ENCODE measurements at regions not wholly inside any gene's neighbourhood (a gene's known extent, or its start where the extent isn't known, plus 50 kb on each side); places are given as distances from the start of the nearest gene placed in this dataset.
A peak's percentile ranks its signal among the peaks of the same experiment; 100 is the strongest.

DNA sequence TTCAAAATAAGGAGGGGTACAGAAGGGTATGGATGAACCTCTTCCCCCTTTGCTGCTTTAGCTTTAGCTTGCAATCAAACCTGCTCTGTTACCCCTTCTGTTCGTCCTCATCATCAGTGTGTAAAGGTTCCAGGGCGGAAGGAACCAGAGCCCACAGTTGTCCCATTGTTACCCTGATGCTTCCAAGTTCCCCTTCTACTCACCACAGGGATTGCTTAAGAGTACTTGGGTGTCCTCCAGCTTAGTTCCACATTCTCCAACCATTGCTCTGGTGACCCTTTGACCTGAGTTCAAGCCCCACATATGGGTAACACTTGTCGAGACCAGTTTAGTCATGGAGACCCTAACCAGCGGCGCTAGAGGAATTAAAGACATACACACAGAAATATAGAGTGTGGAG lies 1080.1 kb upstream of the ALCAM start:
- no peak for DNase-seq (ENCODE audit: low read depth)
- H3K4me3 ChIP-seq (ENCODE audit: low read length), result no peak overlapping the region
- TF ChIP-seq, protein P1, sequence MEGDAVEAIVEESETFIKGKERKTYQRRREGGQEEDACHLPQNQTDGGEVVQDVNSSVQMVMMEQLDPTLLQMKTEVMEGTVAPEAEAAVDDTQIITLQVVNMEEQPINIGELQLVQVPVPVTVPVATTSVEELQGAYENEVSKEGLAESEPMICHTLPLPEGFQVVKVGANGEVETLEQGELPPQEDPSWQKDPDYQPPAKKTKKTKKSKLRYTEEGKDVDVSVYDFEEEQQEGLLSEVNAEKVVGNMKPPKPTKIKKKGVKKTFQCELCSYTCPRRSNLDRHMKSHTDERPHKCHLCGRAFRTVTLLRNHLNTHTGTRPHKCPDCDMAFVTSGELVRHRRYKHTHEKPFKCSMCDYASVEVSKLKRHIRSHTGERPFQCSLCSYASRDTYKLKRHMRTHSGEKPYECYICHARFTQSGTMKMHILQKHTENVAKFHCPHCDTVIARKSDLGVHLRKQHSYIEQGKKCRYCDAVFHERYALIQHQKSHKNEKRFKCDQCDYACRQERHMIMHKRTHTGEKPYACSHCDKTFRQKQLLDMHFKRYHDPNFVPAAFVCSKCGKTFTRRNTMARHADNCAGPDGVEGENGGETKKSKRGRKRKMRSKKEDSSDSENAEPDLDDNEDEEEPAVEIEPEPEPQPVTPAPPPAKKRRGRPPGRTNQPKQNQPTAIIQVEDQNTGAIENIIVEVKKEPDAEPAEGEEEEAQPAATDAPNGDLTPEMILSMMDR (IDR thresholded peaks at IDR 0.05; ENCODE audit: insufficient read depth, low read depth, low read length, missing control alignments), result no peak

DNA sequence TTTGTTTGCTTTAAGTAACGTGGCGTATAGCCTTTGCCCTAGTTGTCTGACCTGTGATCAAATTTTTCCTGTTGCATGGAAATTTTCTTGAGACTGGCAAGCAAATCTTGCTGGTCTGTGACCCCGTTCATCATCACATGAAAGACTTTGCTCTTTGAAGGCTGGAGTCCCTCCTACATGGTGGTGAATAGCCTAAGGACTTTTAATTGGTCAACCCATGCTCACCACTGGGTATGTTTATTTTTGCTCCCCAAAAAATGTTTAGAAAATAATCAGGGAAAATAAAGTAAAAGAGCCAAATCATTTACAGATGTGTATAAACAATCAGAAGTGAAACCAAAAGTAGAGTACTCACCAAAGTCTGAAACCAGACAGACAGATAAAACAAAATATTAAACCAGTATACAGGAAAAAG lies 1075.3 kb upstream of the ALCAM start:
- TF ChIP-seq, protein P1 (IDR thresholded peaks at IDR 0.05; ENCODE audit: insufficient read depth, low read depth, low read length, missing control alignments), result no peak
- DNase-seq (ENCODE audit: low read depth), result peak; percentile 4
- H3K4me3 ChIP-seq (ENCODE audit: low read length), result no peak overlapping the region

DNA sequence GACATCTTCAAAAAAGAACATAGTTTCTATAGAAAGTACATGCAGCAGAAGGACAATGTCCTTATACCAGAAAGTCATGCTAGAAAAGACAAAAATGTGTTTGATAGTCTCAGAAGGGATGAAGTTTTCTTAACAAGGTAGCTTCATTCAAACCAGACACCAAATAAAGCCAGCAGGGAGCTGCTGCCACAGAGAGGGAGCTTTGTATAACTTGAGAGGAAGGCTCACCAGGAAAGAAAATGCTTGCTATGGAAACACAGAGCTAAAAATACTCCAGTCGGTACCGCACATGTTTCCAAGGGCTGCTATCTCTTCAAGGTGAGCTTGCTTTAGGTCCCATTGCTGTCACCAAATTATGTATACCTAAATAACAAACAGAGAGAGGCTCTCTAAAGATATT lies 1074.8 kb upstream of the ALCAM start:
- TF ChIP-seq, protein P1 (IDR thresholded peaks at IDR 0.05; ENCODE audit: insufficient read depth, low read depth, low read length, missing control alignments), result no peak
- H3K4me3 ChIP-seq (ENCODE audit: low read length), result no peak overlapping the region
- no peak for DNase-seq (ENCODE audit: low read depth)

DNA sequence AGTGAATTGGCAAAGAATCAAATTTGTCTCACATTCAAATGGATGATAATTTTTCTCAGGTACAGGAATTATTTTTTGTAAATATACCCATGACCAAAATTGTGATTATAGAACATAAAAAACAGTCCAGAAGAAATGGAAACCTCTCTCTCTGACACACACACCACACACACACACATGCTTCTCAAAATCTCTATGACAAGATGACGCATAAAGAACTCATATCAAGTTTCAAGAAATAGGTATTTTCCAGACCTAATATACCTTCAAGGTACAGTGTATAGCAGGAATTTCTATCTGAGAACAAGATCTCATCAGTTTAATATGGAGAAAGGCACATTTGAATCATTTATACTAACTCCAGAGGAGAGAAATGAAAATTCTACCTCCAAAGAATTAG lies 1069.1 kb upstream of the ALCAM start:
- H3K4me3 ChIP-seq (ENCODE audit: low read length), result no peak overlapping the region
- DNase-seq (ENCODE audit: low read depth), result peak; percentile 54
- TF ChIP-seq, protein P1 (IDR thresholded peaks at IDR 0.05; ENCODE audit: insufficient read depth, low read depth, low read length, missing control alignments), result no peak

DNA sequence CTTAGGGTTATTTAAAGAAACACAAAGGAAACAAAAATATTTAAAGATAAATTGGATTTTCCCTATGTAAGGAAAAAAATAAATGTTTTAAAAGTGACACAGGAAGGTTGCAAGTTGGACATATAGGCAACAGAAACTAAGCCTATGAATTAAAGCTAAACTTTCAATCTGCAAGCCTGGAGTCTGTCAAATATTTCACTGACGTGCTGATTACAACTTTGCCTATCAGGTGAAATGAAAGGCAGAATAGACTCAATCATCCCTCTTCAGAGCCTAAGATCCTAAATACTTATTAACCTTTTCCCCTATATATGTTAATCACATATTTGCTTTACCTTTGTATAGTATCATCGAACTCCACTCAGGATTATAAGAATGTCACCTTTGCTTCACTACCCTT lies 1068.0 kb upstream of the ALCAM start:
- DNase-seq (ENCODE audit: low read depth), result no peak

DNA sequence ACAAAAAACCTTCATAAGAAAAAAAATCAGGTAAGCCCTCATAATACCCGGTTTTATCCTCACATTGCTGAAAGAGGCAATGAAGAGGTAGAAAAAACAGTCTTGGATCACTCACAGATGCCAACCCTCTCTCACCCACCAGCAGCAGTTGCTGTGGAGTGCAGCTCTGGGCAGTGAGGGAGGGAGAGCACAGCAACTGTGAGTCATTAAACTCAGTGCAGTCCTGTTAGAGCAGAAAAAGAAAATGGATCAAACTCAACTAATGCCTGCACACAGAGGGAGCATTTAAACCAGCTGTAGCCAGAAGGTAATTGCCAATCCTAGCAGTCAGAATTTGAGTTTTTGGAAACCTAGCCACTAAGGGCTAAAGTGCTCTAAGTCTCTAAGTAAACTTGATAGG lies 1050.6 kb upstream of the ALCAM start:
- DNase-seq (ENCODE audit: low read depth), result peak; percentile 15
- H3K4me3 ChIP-seq (ENCODE audit: low read length), result no peak overlapping the region
- TF ChIP-seq, protein P1 (IDR thresholded peaks at IDR 0.05; ENCODE audit: insufficient read depth, low read depth, low read length, missing control alignments), result no peak

More for the DNA sequence above, 1068.0 kb upstream of the ALCAM start:
- H3K4me3 ChIP-seq (ENCODE audit: low read length), result no peak overlapping the region
- TF ChIP-seq, protein P1 (IDR thresholded peaks at IDR 0.05; ENCODE audit: insufficient read depth, low read depth, low read length, missing control alignments), result no peak

DNA sequence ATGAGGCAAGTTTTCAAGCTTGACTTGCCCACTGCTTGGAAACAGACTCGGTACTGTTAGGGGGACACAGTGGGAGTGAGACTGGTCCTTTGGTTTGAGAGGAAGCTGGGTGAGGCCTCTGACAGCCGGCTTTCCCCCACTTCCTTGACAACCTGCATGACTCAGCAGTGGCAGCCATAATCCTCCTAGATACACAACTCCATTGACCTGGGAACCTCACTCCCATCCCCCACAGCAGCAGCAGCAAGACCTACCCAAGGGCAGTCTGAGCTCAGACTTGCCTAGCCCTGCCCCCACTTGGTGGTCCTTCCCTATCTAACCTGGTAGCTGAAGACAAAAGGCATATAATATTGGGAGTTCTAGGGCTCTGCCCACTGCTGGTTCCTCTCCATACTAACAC lies 1043.5 kb upstream of the ALCAM start:
- peak; percentile 2 for DNase-seq (ENCODE audit: low read depth)
- no peak overlapping the region for H3K4me3 ChIP-seq (ENCODE audit: low read length)

More for the DNA sequence above, 1043.5 kb upstream of the ALCAM start:
- TF ChIP-seq, protein P1 (IDR thresholded peaks at IDR 0.05; ENCODE audit: insufficient read depth, low read depth, low read length, missing control alignments), result no peak
